ENCODE measurements at regions not wholly inside any gene's neighbourhood (a gene's known extent, or its start where the extent isn't known, plus 50 kb on each side); places are given as distances from the start of the nearest gene placed in this dataset.

GRCh38 chr1:242736611-242737010 is 212.1 kb upstream of the PLD5 start:
- TF ChIP-seq, protein P1, sequence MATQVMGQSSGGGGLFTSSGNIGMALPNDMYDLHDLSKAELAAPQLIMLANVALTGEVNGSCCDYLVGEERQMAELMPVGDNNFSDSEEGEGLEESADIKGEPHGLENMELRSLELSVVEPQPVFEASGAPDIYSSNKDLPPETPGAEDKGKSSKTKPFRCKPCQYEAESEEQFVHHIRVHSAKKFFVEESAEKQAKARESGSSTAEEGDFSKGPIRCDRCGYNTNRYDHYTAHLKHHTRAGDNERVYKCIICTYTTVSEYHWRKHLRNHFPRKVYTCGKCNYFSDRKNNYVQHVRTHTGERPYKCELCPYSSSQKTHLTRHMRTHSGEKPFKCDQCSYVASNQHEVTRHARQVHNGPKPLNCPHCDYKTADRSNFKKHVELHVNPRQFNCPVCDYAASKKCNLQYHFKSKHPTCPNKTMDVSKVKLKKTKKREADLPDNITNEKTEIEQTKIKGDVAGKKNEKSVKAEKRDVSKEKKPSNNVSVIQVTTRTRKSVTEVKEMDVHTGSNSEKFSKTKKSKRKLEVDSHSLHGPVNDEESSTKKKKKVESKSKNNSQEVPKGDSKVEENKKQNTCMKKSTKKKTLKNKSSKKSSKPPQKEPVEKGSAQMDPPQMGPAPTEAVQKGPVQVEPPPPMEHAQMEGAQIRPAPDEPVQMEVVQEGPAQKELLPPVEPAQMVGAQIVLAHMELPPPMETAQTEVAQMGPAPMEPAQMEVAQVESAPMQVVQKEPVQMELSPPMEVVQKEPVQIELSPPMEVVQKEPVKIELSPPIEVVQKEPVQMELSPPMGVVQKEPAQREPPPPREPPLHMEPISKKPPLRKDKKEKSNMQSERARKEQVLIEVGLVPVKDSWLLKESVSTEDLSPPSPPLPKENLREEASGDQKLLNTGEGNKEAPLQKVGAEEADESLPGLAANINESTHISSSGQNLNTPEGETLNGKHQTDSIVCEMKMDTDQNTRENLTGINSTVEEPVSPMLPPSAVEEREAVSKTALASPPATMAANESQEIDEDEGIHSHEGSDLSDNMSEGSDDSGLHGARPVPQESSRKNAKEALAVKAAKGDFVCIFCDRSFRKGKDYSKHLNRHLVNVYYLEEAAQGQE (IDR thresholded peaks at IDR 0.05; ENCODE audit: insufficient read depth in 1 of 2, low read depth in 2 of 2, low read length in 2 of 2), result no peak
- no peak for TF ChIP-seq POLR2AphosphoS5 (IDR thresholded peaks at IDR 0.05; ENCODE audit: low read depth, low read length)
- TF ChIP-seq TAF1 (IDR thresholded peaks at IDR 0.05; ENCODE audit: borderline replicate concordance, insufficient read depth, low read length), result no peak
